Smooth muscle cell (in vitro differentiated cells): ENCODE measurements at regions not wholly inside any gene's neighbourhood (a gene's known extent, or its start where the extent isn't known, plus 50 kb on each side); places are given as distances from the start of the nearest gene placed in this dataset.
"Not testable (repeated sequence)": the region's sequence is repeated elsewhere in the genome, so short reads cannot be mapped to it uniquely, and the experiment has no call there.

Source experiments
- DNase-seq: peaks from one replicate; lab custom pipeline; 2025; ENCODE audit not compliant: unreplicated experiment; lab: John Stamatoyannopoulos, UW
- H2AFZ ChIP-seq: fragments of 200-600 bp; sonication (generic); 2 replicates; pipeline ENCODE4 v1.6.0; 2016; ENCODE audit warnings: antibody characterized with exemption, low read depth, mild to moderate bottlenecking
- H3F3A ChIP-seq: fragments of 200-600 bp; sonication (generic); 2 replicates; pipeline ENCODE4 v1.6.0; 2017; ENCODE audit warnings: antibody characterized with exemption, low read depth
- H3K27ac ChIP-seq: fragments of 200-600 bp; sonication (generic); 2 replicates; pipeline ENCODE4 v1.5.1; 2016; ENCODE audit warnings: low read depth, mild to moderate bottlenecking
- H3K27me3 ChIP-seq: fragments of 200-600 bp; sonication (generic); 2 replicates; pipeline ENCODE4 v1.6.1; 2016; ENCODE audit warnings: low read depth, mild to moderate bottlenecking
- H3K36me3 ChIP-seq: fragments of 200-600 bp; sonication (generic); 2 replicates; pipeline ENCODE4 v1.5.1; 2016; ENCODE audit warnings: low read depth
- H3K4me1 ChIP-seq: fragments of 200-600 bp; sonication (generic); 2 replicates; pipeline ENCODE4 v1.5.1; 2016; ENCODE audit warnings: low read depth
- H3K4me2 ChIP-seq: fragments of 200-600 bp; sonication (generic); 2 replicates; pipeline ENCODE4 v1.6.0; 2016; ENCODE audit warnings: mild to moderate bottlenecking
- H3K4me3 ChIP-seq: fragments of 200-600 bp; sonication (generic); 2 replicates; pipeline ENCODE4 v1.5.1; 2016; ENCODE audit warnings: mild to moderate bottlenecking
- H3K79me2 ChIP-seq: fragments of 200-600 bp; sonication (generic); 2 replicates; pipeline ENCODE4 v1.6.0; 2016; ENCODE audit warnings: low read depth, mild to moderate bottlenecking
- H3K9ac ChIP-seq: fragments of 200-600 bp; sonication (generic); 2 replicates; pipeline ENCODE4 v1.6.0; 2016; ENCODE audit warnings: low read depth
- H3K9me3 ChIP-seq: fragments of 200-600 bp; sonication (generic); replicated peaks from 2 replicates; pipeline ENCODE4 v1.5.1; 2016; ENCODE audit warnings: low read depth
- H4K20me1 ChIP-seq: fragments of 200-600 bp; sonication (generic); 2 replicates; pipeline ENCODE4 v1.6.0; 2016; ENCODE audit warnings: low read depth
- WGBS: methylation state at CpG from one replicate; pipeline ENCODE4 v1.1.7; 2016; ENCODE audit warnings: low lambda C conversion rate; 5-methylcytosine and 5-hydroxymethylcytosine counted together
- TF ChIP-seq, protein P1 (sequence below): fragments of 200-600 bp; sonication (generic); IDR thresholded peaks from 2 replicates; pipeline ENCODE4 v1.5.1; 2017; ENCODE audit warnings: borderline replicate concordance, mild to moderate bottlenecking, antibody characterized with exemption; ENCODE audit not compliant: insufficient read depth, poor library complexity, severe bottlenecking

DNA sequence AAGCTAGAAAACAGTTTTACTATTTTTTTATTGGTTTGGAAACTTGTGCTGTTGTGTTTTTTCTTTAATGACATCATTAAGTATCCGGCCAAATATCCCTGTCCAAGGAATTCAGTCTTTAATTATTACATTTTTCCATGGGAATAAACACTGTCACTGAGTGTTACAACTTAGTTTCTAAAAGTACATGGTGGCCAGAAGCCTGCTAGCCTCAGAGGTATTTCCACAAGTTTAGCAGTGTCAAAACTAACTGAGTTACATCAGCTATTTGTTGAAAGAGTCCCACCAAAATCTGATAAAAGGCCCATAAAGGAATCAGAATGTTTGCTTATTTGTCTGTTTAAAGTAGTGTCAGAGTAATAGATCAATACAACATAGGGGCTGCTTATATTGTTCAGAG is 331.6 kb downstream of the GOLGA6L6 start:
- peaks cover 13% of the 10 kb centered on the region for H3K9me3 ChIP-seq

DNA sequence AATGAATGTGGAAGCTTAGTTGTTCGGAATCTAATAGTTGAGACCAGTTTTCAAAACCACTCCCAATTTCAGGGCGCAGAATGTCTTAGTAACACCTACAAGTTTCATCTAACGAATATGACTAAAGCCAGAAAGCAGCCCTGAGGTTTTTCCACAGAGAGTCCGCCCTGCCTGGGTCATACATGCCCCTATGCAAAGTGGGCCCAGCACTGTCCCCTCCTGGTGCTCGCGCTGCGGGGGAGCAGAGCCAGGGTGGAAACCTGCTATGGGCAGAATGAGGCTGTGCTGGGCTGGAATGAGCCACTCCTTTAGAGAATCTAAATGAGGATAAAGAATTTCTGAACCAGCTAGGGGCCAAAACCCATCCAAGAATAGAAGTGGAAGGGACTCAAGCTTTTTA is 334.0 kb downstream of the GOLGA6L6 start:
- H2AFZ ChIP-seq, result not testable (repeated sequence)

More for the DNA sequence above, 331.6 kb downstream of the GOLGA6L6 start:
- not testable (repeated sequence) for H3K27me3 ChIP-seq, H4K20me1 ChIP-seq, H3K9ac ChIP-seq, H3K27ac ChIP-seq, H3K4me1 ChIP-seq, H2AFZ ChIP-seq, DNase-seq, H3K4me3 ChIP-seq, H3K36me3 ChIP-seq, H3K4me2 ChIP-seq, H3F3A ChIP-seq, H3K79me2 ChIP-seq
- WGBS, result 70% methylated on average over 1 of the region's 1 CpG

DNA sequence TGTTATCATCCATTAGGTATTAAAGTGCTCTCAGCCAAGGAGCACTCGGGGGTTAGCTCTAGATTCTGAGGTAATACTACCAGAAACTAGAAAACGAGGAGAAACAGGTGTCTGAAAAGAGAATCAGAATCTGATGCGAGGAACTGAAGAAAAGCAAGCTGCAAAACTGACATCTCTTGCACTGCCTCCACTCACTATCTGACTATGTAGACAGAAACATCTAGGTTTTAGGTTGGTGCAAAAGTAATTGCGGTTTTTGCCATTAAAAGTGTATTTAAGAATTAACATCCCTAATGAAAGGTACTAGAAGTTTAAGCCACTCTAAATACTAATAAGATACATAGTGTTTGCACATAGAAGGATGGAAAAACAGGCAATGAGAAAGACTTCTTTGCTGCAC is 334.4 kb downstream of the GOLGA6L6 start:
- H3K4me1 ChIP-seq, H3F3A ChIP-seq, H3K36me3 ChIP-seq, H3K9ac ChIP-seq, H3K4me3 ChIP-seq, H3K4me2 ChIP-seq, H4K20me1 ChIP-seq, H3K27ac ChIP-seq, DNase-seq, H3K27me3 ChIP-seq, H3K79me2 ChIP-seq, H2AFZ ChIP-seq: not testable (repeated sequence)
- peaks cover 10% of the 10 kb centered on the region for H3K9me3 ChIP-seq
- WGBS, result 58% methylated on average over 4 of the region's 4 CpGs

More for the DNA sequence above, 334.0 kb downstream of the GOLGA6L6 start:
- H3K4me3 ChIP-seq, DNase-seq, H3K79me2 ChIP-seq, H3K9ac ChIP-seq, H3K36me3 ChIP-seq, H3F3A ChIP-seq, H3K4me2 ChIP-seq, H3K9me3 ChIP-seq, H3K27ac ChIP-seq, H3K27me3 ChIP-seq, H3K4me1 ChIP-seq, H4K20me1 ChIP-seq: not testable (repeated sequence)
- 72% methylated on average over 7 of the region's 7 CpGs for WGBS

DNA sequence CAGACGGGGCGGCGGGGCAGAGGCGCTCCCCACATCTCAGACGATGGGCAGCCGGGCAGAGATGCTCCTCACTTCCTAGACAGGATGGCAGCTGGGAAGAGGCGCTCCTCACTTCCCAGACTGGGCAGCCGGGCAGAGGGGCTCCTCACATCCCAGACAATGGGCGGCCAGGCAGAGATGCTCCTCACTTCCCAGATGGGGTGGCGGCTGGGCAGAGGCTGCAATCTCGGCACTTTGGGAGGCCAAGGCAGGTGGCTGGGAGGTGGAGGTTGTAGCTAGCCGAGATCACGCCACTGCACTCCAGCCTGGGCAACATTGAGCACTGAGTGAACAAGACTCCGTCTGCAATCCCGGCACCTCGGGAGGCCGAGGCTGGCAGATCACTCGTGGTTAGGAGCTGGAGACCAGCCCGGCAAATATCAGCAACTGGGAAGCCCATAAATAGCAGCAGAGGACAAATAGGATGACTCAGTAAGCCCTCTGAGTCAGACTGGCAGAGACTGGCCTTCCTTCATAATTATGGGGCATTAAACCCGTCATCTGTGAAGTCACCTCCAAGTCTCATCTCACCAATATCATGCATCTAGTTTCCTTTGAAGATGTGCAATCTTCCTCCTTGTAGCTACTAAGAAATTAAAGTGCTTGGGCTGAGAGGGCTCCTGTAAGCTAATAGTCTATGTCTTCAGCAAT is 337.3 kb downstream of the GOLGA6L6 start:
- H3K79me2 ChIP-seq, H3K27me3 ChIP-seq, H3K27ac ChIP-seq, H3K9ac ChIP-seq, H3K36me3 ChIP-seq, H2AFZ ChIP-seq, H3K9me3 ChIP-seq, H3K4me1 ChIP-seq, DNase-seq, H3F3A ChIP-seq, H4K20me1 ChIP-seq, H3K4me3 ChIP-seq, H3K4me2 ChIP-seq: not testable (repeated sequence)
- WGBS, result 82% methylated on average over 20 of the region's 20 CpGs

DNA sequence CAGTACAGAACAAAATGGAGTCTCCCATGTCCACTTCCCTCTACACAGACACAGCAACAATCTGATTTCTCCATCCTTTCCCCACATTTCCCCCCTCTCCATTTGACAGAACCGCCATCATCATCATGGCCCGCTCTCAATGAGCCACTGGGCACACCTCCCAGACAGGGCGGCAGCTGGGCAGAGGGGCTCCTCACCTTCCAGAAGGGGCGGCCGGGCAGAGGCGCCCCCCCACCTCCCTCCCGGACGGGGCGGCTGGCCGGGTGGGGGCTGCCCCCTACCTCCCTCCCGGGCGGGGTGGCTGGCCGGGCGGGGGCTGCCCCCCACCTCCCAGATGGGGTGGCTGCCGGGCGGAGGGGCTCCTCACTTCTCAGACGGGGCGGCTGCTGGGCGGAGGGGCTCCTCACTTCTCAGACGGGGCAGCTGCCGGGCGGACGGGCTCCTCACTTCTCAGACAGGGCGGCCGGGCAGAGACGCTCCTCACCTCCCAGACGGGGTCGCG is 337.9 kb downstream of the GOLGA6L6 start:
- not testable (repeated sequence) for H4K20me1 ChIP-seq, H3F3A ChIP-seq, H3K36me3 ChIP-seq, H3K27ac ChIP-seq, H3K79me2 ChIP-seq, H3K27me3 ChIP-seq, H3K4me3 ChIP-seq, H2AFZ ChIP-seq, DNase-seq, H3K4me1 ChIP-seq, H3K4me2 ChIP-seq, H3K9ac ChIP-seq, H3K9me3 ChIP-seq
- 91% methylated on average over 12 of the region's 29 CpGs for WGBS

DNA sequence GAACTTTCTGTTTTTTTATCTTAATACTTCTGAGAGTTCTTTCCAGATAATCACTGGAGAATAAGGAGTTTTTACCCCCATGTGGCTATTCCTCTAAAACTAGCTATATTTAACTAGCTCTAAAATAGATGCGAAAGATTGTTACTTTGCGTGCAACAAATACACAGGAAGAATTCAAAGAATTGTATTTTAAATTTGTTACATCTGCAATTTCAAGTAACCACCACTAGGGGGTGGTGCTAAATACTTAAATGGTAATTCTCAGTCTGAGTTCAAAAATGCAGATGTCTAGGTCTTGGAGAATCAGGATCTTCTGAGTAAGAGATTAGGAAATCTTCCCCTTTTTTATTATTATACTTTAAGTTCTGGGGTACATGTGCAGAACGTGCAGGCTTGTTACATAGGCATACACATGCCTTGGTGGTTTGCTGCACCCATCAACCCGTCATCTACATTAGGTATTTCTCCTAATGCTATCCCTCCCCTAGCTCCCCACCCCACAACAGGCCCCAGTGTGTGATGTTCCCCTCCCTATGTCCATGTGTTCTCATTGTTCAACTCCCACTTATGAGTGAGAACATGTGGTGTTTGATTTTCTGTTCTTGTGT is 346.9 kb downstream of the GOLGA6L6 start:
- H3K4me2 ChIP-seq, H2AFZ ChIP-seq, H3K79me2 ChIP-seq, H3K27ac ChIP-seq, DNase-seq, H3K36me3 ChIP-seq, H3K27me3 ChIP-seq, H3K4me3 ChIP-seq, H3F3A ChIP-seq, H4K20me1 ChIP-seq, H3K9ac ChIP-seq, H3K4me1 ChIP-seq: not testable (repeated sequence)
- 66% methylated on average over 4 of the region's 4 CpGs for WGBS
- peaks cover 28% of the 10 kb centered on the region for H3K9me3 ChIP-seq
- TF ChIP-seq, protein P1, sequence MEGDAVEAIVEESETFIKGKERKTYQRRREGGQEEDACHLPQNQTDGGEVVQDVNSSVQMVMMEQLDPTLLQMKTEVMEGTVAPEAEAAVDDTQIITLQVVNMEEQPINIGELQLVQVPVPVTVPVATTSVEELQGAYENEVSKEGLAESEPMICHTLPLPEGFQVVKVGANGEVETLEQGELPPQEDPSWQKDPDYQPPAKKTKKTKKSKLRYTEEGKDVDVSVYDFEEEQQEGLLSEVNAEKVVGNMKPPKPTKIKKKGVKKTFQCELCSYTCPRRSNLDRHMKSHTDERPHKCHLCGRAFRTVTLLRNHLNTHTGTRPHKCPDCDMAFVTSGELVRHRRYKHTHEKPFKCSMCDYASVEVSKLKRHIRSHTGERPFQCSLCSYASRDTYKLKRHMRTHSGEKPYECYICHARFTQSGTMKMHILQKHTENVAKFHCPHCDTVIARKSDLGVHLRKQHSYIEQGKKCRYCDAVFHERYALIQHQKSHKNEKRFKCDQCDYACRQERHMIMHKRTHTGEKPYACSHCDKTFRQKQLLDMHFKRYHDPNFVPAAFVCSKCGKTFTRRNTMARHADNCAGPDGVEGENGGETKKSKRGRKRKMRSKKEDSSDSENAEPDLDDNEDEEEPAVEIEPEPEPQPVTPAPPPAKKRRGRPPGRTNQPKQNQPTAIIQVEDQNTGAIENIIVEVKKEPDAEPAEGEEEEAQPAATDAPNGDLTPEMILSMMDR, result peak; percentile 41

DNA sequence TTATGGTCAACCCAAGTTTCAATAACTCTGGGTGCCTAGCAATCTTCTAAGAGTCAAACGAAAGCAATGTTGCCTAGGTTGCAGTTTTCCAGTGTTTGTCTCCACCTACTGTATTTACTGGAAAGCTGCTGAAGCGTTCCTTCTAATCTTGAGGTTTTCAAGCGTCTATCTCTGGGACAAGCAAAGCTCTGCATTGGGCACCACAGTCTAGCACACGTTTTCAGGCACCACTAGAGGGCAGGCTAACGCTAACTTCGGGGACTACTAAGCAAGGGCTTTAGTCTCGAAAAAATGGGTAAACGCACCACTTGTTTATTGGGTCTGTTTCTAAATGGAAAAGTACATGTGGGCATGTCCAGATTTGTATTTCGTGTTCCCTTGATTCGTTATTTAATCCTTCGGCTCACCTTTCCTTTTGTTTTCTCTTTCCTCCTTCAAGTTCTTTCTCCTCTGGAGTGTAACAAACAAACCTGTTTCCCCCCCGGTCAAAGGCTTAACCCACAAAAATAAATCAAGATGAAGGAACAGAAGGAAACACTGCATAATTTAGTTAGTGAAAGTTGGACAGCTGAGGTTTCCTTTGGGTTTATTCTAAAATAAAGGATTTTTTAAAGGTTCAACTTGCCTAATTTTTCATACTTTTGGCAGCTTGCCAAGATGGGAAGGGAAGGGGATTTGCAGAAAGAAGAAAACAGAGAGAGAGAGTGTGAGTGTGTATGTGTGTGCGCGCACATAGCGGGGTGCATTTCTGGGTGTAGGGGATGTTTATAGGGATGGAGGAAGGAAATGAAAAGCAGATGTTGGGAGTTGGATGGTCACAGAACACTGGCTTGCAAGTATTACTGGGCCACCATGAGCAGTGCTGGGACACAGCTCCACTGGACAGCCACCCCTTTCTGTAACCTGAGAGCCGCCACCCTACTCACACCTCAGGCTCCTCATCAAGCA is 348.3 kb downstream of the GOLGA6L6 start:
- H3K4me1 ChIP-seq, H4K20me1 ChIP-seq, H3K4me2 ChIP-seq, H3K79me2 ChIP-seq, DNase-seq, H3K36me3 ChIP-seq, H3F3A ChIP-seq, H3K9ac ChIP-seq, H2AFZ ChIP-seq, H3K27ac ChIP-seq, H3K27me3 ChIP-seq, H3K4me3 ChIP-seq: not testable (repeated sequence)
- peaks cover 28% of the 10 kb centered on the region for H3K9me3 ChIP-seq
- WGBS, result 52% methylated on average over 16 of the region's 16 CpGs
